OCI-LY7 (cell line): ENCODE measurements at regions not wholly inside any gene's neighbourhood (a gene's known extent, or its start where the extent isn't known, plus 50 kb on each side); places are given as distances from the start of the nearest gene placed in this dataset.

ENCODE experiments used
- EZH2phosphoT487 ChIP-seq: fragments of 200-600 bp; sonication (generic); IDR thresholded peaks from 2 replicates; pipeline ENCODE4 v1.6.1; 2018; ENCODE audit warnings: low read depth, borderline replicate concordance, mild to moderate bottlenecking, mixed run types, antibody characterized with exemption, low read length, moderate library complexity, mixed read lengths
- TF ChIP-seq, protein P1 (sequence below): fragments of 200-600 bp; sonication (generic); conservative IDR thresholded peaks from 2 replicates; pipeline ENCODE4 v1.5.1; 2014; ENCODE audit warnings: mild to moderate bottlenecking, antibody characterized with exemption, low read length, moderate library complexity, mixed read lengths

GRCh38 chr12:42704340-42704739 lies 114.8 kb upstream of the PRICKLE1 start:
- TF ChIP-seq, protein P1, sequence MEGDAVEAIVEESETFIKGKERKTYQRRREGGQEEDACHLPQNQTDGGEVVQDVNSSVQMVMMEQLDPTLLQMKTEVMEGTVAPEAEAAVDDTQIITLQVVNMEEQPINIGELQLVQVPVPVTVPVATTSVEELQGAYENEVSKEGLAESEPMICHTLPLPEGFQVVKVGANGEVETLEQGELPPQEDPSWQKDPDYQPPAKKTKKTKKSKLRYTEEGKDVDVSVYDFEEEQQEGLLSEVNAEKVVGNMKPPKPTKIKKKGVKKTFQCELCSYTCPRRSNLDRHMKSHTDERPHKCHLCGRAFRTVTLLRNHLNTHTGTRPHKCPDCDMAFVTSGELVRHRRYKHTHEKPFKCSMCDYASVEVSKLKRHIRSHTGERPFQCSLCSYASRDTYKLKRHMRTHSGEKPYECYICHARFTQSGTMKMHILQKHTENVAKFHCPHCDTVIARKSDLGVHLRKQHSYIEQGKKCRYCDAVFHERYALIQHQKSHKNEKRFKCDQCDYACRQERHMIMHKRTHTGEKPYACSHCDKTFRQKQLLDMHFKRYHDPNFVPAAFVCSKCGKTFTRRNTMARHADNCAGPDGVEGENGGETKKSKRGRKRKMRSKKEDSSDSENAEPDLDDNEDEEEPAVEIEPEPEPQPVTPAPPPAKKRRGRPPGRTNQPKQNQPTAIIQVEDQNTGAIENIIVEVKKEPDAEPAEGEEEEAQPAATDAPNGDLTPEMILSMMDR, result no peak
- TF ChIP-seq EZH2phosphoT487, result no peak
